Astrocyte (in vitro differentiated cells and primary cell): ENCODE measurements at regions not wholly inside any gene's neighbourhood (a gene's known extent, or its start where the extent isn't known, plus 50 kb on each side); places are given as distances from the start of the nearest gene placed in this dataset.

Experiments
- DNase-seq: peaks from one replicate; pipeline ENCODE4 v3.0.0-alpha.2; 2010; ENCODE audit warnings: low read depth
- FAIRE-seq: peaks from 2 replicates; lab custom pipeline; 2011; peaks lifted over from hg19 to GRCh38; lab: Jason Lieb, UNC
- H2AFZ ChIP-seq: 2 replicates; pipeline ENCODE4 v1.6.0; 2012; ENCODE audit warnings: low read depth, low read length, inconsistent platforms
- H3K27ac ChIP-seq: 2 replicates; pipeline ENCODE4 v1.5.1; 2011; ENCODE audit warnings: low read depth, low read length, inconsistent platforms
- H3K27me3 ChIP-seq: 2 replicates; pipeline ENCODE4 v1.6.0; 2011; ENCODE audit warnings: low read length, inconsistent platforms; ENCODE audit not compliant: insufficient read depth
- H3K36me3 ChIP-seq: 2 replicates; pipeline ENCODE4 v1.5.1; 2011; ENCODE audit warnings: low read length, inconsistent platforms; ENCODE audit not compliant: insufficient read depth
- H3K4me1 ChIP-seq: 2 replicates; pipeline ENCODE4 v1.5.1; 2011; ENCODE audit warnings: low read length, inconsistent platforms; ENCODE audit not compliant: insufficient read depth
- H3K4me2 ChIP-seq: 2 replicates; pipeline ENCODE4 v1.6.0; 2012; ENCODE audit warnings: low read length, inconsistent platforms
- H3K4me3 ChIP-seq: 2 replicates; pipeline ENCODE4 v1.5.1; 2011; ENCODE audit warnings: low read depth, mild to moderate bottlenecking, low read length, inconsistent platforms; ENCODE audit not compliant: insufficient read depth
- H3K79me2 ChIP-seq: 2 replicates; pipeline ENCODE4 v1.6.0; 2012; ENCODE audit warnings: mild to moderate bottlenecking, low read length, inconsistent platforms; ENCODE audit not compliant: insufficient read depth
- H3K9ac ChIP-seq: 2 replicates; pipeline ENCODE4 v1.6.0; 2012; ENCODE audit warnings: mild to moderate bottlenecking, low read length, inconsistent platforms
- H3K9me3 ChIP-seq: 2 replicates; pipeline ENCODE4 v1.5.1; 2012; ENCODE audit warnings: low read depth, mild to moderate bottlenecking, low read length, inconsistent platforms; ENCODE audit not compliant: insufficient read depth
- H4K20me1 ChIP-seq: 2 replicates; pipeline ENCODE4 v1.6.0; 2012; ENCODE audit warnings: low read length, inconsistent platforms; ENCODE audit not compliant: insufficient read depth
- H3K27ac Mint-ChIP-seq: one replicate; pipeline ENCODE4 v1.8.0; 2021; ENCODE audit warnings: mild to moderate bottlenecking, mixed read lengths; ENCODE audit not compliant: unreplicated experiment
- H3K27me3 Mint-ChIP-seq: one replicate; pipeline ENCODE4 v1.8.0; 2021; ENCODE audit warnings: low read depth, mixed read lengths; ENCODE audit not compliant: unreplicated experiment
- H3K36me3 Mint-ChIP-seq: one replicate; pipeline ENCODE4 v1.8.0; 2021; ENCODE audit warnings: low read depth, mixed read lengths; ENCODE audit not compliant: unreplicated experiment
- H3K4me1 Mint-ChIP-seq: one replicate; pipeline ENCODE4 v1.8.0; 2021; ENCODE audit warnings: low read depth, mixed read lengths; ENCODE audit not compliant: unreplicated experiment
- H3K4me3 Mint-ChIP-seq: one replicate; pipeline ENCODE4 v1.8.0; 2021; ENCODE audit warnings: mild to moderate bottlenecking, moderate library complexity, mixed read lengths; ENCODE audit not compliant: unreplicated experiment
- H3K9me3 Mint-ChIP-seq: one replicate; pipeline ENCODE4 v1.8.0; 2021; ENCODE audit warnings: mild to moderate bottlenecking, mixed read lengths; ENCODE audit not compliant: unreplicated experiment
- EZH2 ChIP-seq: IDR thresholded peaks from 2 replicates; pipeline ENCODE4 v1.6.1; 2012; ENCODE audit warnings: mild to moderate bottlenecking, low read length, inconsistent platforms; ENCODE audit not compliant: insufficient read depth
- TF ChIP-seq, protein P1 (sequence below): IDR thresholded peaks from 2 replicates; pipeline ENCODE4 v1.5.1; 2011; ENCODE audit warnings: low read depth, mild to moderate bottlenecking, inconsistent platforms, low read length, moderate library complexity; ENCODE audit not compliant: insufficient read depth

DNA sequence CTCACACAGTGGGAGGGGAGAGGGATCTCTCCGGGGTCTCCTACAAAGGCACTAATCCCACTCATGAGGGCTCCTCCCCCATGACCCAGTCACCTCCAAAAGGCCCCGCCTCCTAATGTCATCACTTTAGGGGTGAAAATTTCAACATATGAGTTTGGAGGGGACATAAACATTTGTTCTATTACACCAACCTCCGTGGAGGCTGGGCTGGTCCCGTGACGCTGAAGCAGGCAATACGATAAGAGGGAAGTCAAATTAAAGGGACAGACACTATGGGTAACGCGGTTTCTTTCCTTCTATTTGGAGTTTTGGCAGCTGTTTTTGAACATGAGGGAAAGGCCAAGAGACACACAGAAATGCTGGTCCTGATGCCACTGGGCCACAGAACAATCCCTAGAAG lies 175.7 kb upstream of the VASH1 start:
- Histone ChIP-seq H2AFZ (no peak overlapping the region), H4K20me1 (no peaks in the 10 kb centered on the region), H3K4me2 (no peak overlapping the region), H3K9ac (no peak overlapping the region), H3K79me2 (no peaks in the 10 kb centered on the region), H3K36me3 (no peaks in the 10 kb centered on the region), H3K27ac (no peak overlapping the region), H3K9me3 (no peaks in the 10 kb centered on the region), H3K4me1 (no peaks in the 10 kb centered on the region), H3K27me3 (no peaks in the 10 kb centered on the region), H3K4me3 (no peak overlapping the region)
- no peak for TF ChIP-seq EZH2
- TF ChIP-seq, protein P1, sequence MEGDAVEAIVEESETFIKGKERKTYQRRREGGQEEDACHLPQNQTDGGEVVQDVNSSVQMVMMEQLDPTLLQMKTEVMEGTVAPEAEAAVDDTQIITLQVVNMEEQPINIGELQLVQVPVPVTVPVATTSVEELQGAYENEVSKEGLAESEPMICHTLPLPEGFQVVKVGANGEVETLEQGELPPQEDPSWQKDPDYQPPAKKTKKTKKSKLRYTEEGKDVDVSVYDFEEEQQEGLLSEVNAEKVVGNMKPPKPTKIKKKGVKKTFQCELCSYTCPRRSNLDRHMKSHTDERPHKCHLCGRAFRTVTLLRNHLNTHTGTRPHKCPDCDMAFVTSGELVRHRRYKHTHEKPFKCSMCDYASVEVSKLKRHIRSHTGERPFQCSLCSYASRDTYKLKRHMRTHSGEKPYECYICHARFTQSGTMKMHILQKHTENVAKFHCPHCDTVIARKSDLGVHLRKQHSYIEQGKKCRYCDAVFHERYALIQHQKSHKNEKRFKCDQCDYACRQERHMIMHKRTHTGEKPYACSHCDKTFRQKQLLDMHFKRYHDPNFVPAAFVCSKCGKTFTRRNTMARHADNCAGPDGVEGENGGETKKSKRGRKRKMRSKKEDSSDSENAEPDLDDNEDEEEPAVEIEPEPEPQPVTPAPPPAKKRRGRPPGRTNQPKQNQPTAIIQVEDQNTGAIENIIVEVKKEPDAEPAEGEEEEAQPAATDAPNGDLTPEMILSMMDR: no peak
- peaks cover 7% of the 10 kb centered on the region for H3K9me3 Mint-ChIP-seq
- no peaks in the 10 kb centered on the region for H3K36me3 Mint-ChIP-seq
- peaks cover 4% of the 10 kb centered on the region for H3K27me3 Mint-ChIP-seq
- no peak for FAIRE-seq
- no peak overlapping the region for H3K4me3 Mint-ChIP-seq
- DNase-seq: no peak
- H3K4me1 Mint-ChIP-seq: no peaks in the 10 kb centered on the region
- H3K27ac Mint-ChIP-seq: no peak overlapping the region

DNA sequence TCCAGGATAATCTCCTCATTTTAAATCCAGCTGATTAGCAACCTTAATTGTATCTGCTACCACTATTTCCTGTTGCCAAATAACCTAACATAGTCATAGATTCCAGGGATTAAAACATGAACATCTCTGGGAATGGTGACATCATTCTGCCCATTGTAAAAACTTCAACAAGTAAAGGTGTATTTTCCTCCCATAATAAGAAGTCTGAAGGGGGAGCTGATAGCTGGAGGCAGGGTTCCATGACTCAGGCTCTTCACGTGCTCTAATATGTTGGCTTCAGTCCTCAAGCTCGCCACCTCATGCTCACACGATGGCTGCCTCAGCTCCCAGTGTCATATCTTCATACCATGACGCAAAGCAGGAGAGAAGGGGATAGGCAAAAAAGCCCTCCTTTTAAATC lies 172.0 kb upstream of the VASH1 start:
- Histone ChIP-seq H3K9me3 (no peaks in the 10 kb centered on the region), H3K4me2 (no peak overlapping the region), H3K4me3 (no peak overlapping the region), H3K4me1 (no peaks in the 10 kb centered on the region), H3K27ac (no peak overlapping the region), H4K20me1 (no peaks in the 10 kb centered on the region), H3K36me3 (no peaks in the 10 kb centered on the region), H2AFZ (no peak overlapping the region), H3K79me2 (no peaks in the 10 kb centered on the region), H3K9ac (no peak overlapping the region), H3K27me3 (no peaks in the 10 kb centered on the region)
- DNase-seq (no peak), FAIRE-seq (no peak)
- Mint-ChIP-seq H3K27ac (no peak overlapping the region), H3K4me3 (no peak overlapping the region), H3K36me3 (no peaks in the 10 kb centered on the region), H3K9me3 (peaks cover 7% of the 10 kb centered on the region), H3K4me1 (no peaks in the 10 kb centered on the region), H3K27me3 (peaks cover 8% of the 10 kb centered on the region)
- no peak for TF ChIP-seq EZH2
- TF ChIP-seq, protein P1: no peak

DNA sequence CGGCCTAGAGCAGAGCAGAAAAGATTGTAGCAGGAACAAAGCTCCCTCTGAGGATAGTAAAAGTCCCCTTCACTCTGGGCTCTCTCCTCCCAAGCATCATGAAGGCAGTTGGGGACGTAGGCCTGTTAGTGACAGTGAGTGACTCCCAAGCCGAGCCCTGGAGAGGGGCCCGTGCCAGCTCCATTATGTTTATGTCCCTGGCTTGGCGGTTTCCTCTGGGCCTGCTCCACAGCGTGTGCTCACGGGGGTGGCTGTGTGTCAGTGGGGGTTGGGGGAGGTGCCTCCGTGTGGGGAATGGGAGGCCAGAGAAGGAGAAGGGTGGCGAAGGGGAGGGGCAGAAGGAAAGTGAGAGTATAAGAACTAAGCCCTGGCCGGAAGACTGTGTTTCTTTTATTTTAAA lies 170.0 kb upstream of the VASH1 start:
- Histone ChIP-seq H3K4me1 (no peaks in the 10 kb centered on the region), H3K79me2 (no peaks in the 10 kb centered on the region), H3K27me3 (no peaks in the 10 kb centered on the region), H3K4me3 (no peak overlapping the region), H3K27ac (no peak overlapping the region), H3K4me2 (peak overlapping the region; percentile 19), H4K20me1 (no peaks in the 10 kb centered on the region), H3K9me3 (no peaks in the 10 kb centered on the region), H3K36me3 (no peaks in the 10 kb centered on the region), H2AFZ (peak overlapping the region; percentile 52), H3K9ac (no peak overlapping the region)
- H3K27ac Mint-ChIP-seq: no peak overlapping the region
- H3K9me3 Mint-ChIP-seq: peaks cover 7% of the 10 kb centered on the region
- no peak for DNase-seq
- no peaks in the 10 kb centered on the region for H3K36me3 Mint-ChIP-seq
- peaks cover 11% of the 10 kb centered on the region for H3K27me3 Mint-ChIP-seq
- peaks cover 3% of the 10 kb centered on the region for H3K4me1 Mint-ChIP-seq
- no peak for TF ChIP-seq EZH2
- TF ChIP-seq, protein P1: no peak
- H3K4me3 Mint-ChIP-seq: no peak overlapping the region
- no peak for FAIRE-seq
